ENCODE measurements at regions not wholly inside any gene's neighbourhood (a gene's known extent, or its start where the extent isn't known, plus 50 kb on each side); places are given as distances from the start of the nearest gene placed in this dataset.

DNA sequence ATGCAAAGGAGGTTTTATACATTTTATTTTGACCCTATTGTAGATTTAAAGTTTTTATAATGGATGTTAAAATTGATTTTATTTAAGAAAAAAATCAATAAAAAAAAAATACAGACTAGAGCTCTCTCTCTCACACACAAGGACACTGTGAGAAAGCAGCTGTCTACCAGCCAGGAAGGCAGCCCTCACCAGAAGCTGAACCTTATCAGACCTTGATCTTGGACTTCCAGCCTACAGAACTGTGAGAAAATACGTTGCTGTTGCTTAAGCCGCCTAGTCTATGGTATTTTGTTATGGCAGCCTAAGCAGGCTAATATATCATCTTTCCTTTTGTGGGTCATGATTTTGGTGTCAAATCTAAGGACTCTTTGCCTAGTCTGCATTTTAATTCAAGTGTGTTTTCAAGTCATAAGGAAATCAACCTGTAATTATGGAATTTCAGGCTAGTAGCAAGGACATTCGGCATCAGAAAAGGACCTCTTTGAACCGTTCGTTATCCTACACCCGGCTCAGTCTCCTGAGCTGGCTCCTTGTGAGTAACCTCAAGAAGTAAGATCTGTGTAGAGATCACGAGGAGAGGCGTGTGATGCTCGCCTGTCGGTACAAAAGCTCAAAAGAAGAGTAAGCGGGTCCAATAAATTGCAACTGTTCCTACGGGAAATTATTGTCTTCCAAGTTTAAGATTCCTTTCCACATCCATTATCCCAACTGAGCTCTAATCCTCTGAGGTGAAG lies 98.2 kb downstream of the PDCL3 start:
- DNase-seq (ENCODE audit: low spot score) = no peak

DNA sequence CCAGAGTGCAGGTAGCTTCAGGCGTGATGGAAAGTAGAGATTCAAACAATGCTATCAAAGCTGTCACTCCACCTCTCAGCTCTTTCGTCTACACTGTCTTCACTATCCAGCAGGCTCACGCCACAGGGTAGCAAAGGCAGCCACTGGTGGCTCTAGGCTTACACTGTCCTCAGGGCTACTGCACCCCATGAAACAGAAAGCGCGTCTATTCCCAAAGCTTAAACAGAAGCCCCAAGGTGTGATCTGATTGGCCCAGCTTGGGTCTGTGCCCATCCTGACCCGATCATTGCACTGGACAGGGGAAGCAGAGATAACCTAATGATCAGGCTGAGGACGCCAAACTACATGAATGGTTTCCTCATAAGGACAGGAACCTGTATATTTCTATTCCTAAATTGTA lies 100.1 kb downstream of the PDCL3 start:
- no peak for DNase-seq (ENCODE audit: low spot score)

DNA sequence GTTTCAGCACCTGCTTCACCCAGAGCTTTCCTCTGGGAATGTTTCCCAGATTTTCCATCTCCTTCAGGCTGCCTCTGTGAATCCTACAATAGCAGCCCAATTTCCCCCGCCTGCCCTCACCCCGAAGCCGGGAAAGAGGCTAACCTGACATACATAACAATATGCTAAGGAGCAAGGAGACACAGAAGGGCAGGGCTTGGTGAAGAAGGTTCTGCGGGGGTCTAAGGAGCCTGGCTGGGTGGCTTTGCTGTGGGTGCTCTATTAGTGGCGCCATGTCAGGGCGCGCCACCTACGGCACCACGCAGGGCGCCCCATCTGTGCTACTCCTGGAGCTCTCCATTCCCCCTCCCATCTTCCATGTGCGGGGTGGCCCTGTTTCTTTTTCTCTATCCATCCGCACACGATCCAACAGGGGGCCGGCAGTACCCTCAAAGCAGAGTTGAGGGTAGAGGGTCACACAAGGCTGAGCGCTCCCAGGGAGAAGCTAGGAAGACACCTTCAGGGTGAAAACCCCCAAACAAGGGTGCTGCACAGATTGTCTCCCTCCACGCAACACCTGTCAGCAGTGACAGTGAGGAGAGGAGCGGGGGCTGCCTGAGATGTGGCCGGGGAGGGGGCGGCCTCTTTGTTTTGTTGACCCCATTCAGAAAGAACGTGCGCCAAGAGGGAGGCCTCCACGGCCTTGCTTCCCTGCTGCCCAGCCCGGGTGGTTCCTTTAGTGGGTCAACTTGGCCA lies 101.4 kb downstream of the PDCL3 start:
- DNase-seq (ENCODE audit: low spot score) = no peak

DNA sequence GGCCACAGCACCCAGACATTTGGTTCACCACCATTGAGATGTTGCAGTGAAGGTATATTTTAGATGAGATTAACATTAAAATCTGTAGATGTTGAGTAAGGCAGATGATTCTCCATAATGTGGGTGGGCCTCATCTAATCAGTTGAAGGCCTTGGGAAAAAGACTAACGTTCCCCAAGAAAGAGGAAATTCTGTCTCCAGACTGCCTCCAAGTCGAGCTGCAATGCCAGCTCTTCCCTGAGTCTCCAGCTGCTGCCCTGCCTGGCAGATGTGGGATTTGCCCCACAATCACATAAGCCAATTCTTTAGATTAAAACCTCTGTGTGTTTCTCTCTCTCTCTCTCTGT lies 101.9 kb downstream of the PDCL3 start:
- DNase-seq (ENCODE audit: low spot score) = no peak

DNA sequence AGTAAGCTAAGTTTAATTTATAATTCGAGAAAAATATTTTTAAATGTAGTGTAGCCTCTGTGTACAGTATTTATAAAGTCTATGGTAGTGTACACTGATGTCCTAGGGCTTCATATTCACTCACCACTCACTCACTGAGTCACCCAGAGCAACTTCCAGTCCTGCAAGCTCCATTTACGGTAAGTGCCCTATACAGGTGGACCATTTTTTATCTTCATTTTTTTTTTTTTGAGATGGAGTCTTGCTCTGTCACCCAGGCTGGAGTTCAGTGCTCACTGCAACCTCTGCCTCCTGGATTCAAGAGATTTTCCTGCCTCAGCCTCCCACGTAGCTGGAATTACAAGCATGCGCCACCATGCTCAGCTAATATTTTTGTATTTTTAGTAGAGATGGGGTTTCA lies 104.2 kb downstream of the PDCL3 start:
- DNase-seq (ENCODE audit: low spot score) = no peak

DNA sequence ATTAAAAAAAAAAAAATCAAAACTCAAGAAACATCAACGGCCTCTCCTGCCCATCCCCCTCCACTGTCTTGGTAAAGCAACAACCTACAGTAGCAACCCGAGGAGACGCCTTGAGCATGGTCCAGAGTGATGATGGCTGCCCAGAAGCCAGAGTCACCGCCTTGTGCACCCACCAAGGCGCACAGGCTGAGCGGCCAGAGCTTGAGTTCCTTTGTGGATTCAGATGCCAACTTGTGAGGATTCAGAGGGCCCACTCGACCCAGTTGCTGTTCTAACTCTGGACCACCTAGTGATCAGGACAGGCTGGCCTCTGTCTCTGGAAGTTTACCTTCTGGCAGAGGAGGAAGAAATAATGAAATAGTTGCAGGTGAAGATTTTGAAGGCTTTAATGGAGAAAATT lies 105.0 kb downstream of the PDCL3 start:
- no peak for DNase-seq (ENCODE audit: low spot score)

DNA sequence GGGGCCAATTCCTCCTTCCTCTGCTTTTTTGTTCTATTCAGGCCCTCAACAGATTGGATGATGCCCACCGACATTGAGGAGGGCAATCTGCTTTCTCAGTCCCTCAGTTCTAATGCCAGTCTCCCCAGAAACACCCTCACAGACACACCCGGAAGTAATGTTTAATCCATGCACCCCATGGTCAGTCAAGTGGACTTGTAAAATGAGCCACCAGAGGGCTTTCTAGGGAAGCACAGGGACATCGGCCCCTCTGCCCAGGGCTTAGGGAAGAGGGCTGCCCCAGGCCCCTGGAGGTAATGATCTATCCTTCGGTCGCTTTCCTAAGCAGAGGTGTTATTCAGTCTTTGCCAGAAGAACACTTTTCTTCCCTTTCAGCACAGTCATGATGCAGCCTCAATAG lies 107.4 kb downstream of the PDCL3 start:
- DNase-seq (ENCODE audit: low spot score) = no peak

DNA sequence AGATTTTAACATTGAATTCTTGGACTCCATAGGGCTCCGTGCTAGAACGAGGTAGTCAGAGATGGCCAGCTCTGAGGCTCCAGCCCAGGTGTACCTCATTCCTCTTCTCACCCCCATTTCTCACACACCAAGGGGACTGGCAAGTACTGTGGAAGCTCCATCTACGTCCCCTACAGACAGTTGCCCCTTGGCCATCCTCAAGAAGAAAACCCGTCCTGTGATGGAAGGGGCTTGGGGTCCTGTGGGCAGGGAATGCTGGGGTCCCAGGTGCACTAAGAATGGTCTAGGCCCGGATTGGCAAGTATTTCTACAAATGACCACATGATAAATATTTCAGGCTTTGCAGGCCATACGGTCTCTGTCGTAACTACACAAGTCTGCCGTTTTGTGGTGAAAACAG lies 110.3 kb downstream of the PDCL3 start:
- DNase-seq (ENCODE audit: low spot score) = no peak

DNA sequence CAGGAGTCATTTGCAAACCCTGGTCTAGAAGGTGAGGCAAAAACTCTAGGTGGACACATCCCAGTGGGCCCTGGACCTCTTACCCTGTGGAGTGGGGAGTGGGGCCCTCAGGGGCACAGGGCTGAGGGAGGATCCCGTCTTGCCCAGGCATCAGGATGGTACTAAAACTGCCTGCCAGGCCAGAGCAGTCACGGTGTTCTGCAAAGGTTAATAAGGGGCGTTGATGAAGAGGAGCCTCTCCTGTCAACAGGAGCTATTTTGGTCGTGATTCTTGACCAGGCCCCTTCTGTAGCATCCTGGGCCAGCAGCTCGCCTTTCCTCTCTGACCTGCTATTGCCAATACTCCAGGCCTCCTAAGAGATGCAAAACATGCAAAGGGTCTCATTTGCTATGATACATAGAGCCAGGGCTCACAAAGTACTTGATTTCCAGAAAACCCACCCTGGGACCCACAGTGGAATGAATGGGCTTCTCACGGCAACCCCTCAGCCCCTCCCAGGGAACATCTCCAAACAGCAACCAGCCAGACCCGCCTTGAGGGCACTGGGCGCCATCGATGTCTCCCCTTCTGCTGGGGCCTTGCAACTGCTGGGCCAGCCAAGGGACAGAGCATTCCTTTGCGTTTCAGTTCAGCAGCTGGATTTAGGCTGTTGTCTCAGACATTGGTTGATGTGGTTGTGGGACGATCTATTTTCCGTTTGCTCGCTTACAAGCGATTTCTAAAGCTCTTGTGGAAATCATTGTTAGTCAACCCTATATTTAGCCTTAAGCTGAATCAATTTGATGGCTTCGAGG lies 111.1 kb downstream of the PDCL3 start:
- no peak for DNase-seq (ENCODE audit: low spot score)

DNA sequence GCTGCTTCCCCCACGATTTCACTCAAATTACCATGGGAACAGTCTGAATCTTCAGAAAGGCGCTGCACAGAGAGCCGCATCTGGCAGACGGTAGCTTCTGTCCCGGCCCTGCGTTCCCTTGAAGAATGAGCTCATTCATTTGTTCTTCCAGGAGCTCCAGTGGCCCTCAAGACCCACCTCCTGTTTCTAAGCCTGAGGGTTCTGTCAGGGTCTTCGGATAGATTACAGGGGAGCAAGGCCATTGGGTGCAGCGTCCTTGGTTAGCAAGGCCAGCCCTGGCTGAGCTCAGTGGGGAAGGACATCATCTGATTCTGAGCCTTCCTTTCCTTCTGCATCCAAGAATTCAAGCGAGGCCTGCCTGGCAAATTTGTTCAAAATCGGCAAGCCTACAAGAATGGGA lies 111.9 kb downstream of the PDCL3 start:
- no peak for DNase-seq (ENCODE audit: low spot score)

DNA sequence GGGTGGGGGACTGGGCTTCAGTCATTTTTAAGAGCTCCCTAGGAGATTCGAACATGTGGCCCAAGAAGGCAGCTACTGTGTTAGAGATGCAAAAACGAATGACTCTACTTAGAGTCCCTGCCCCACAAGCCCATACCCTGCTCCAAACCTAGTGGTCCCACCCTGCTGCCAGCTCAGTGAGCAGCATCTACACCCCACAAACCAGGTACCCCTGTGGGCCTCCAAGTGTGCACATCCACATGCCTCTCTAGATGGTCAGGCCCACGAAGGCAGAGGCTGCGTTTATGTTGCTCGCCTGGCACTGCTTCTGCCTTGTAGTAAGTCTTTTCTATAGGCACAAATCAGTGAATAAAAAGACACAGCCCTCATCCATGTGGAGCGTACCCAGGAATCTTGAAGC lies 112.6 kb downstream of the PDCL3 start:
- DNase-seq (ENCODE audit: low spot score) = no peak

DNA sequence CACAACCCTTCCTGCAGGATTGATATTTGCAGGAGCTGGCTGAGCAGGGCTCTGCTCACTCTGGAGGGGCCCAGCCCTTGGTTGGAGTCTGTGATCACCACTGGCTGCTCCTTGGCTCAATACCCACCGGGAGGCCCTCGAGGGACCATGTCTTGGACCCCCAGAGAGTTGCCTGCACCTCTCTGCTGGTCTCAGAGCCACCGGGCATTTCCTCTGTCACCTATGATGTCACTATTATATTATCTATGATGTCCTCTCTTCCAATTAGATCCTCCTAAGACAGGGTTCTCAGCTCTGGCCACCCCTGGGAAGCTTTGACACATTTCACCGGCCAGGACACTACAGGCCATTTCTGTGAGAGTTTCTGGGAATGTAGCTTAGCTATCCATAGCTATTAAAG lies 113.1 kb downstream of the PDCL3 start:
- DNase-seq (ENCODE audit: low spot score) = no peak

DNA sequence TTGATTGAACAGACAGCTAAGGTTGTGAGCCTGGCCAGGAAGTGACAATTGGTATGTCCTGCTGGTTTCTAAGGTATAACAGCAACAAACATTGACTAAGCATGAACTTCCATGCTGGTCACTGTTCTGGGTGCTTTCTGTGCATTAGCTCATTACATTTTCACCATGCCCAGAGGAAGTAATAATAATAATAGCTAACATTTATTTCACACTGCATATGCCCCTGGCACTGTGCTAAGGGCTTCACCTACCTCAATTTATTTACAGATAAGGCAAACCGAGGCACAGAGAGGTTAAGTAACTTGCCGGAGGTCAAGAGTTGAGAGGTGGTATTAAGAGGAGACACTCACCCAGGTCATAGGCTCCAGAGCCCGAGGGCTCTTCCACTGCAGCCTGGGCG lies 113.6 kb downstream of the PDCL3 start:
- DNase-seq (ENCODE audit: low spot score) = no peak

DNA sequence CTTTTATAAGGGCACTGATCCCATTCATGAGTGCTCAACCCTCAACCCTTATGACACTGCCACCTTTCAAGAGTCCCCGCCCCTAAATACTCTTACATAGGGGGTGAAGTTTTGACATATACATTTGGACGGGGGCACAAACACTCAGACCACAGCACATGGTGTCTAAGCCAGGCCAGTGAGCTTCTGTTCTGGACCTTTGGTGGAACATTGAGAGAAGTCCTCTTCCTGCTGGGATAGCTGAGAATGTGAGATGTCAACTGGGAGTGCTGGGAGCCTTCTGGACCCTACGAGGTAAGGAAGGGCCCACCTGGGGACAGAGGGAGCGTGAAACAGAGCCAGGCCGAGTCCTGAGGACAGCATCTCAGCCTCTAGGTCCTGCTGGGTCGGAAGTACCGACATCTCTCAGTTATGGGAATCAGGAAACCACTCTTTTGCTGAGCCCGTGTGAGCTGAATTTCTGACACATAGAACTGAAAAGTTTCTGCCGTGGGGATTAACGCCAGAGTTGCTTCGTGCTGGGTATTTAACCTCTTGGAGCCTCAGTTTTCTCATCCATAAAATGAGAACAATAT lies 114.9 kb downstream of the PDCL3 start:
- no peak for DNase-seq (ENCODE audit: low spot score)

DNA sequence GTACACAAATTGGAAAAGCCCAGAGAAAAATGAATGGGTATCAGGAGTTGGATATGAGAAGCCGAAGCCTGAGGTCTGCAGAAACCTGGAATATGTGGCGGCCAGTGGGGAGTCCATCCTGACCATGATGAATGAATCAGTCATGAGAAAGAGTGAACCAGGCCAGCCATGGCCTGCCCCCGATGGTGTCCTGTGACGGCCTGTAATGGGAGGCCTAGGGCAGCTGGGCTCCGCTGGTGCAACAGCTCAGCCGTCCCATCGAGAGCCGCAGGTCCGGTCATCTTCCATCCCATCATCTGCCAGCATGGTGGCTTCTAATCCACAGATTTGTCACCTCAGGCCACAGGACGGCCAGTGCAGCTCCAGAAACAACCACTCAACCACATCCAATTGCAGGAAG lies 116.4 kb downstream of the PDCL3 start:
- no peak for DNase-seq (ENCODE audit: low spot score)

DNA sequence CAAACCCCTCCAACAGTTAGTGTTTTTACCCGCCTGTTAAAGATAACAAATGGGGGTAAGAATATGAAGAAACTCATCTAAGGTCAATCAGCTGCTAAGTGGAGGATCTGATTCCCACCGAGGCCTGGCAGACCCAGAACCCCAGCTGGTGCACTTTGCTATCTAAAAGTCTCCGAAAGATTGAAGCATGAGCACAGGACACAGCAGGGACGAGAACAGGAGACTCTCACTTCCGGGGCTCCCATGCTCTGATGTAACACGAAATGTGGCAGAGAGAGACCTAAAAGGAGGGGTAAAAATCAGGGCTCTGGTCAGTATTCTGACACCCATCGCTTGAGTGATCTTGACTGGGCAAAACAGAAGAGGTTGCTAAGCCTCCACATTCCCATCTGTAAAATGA lies 119.7 kb downstream of the PDCL3 start:
- no peak for DNase-seq (ENCODE audit: low spot score)

DNA sequence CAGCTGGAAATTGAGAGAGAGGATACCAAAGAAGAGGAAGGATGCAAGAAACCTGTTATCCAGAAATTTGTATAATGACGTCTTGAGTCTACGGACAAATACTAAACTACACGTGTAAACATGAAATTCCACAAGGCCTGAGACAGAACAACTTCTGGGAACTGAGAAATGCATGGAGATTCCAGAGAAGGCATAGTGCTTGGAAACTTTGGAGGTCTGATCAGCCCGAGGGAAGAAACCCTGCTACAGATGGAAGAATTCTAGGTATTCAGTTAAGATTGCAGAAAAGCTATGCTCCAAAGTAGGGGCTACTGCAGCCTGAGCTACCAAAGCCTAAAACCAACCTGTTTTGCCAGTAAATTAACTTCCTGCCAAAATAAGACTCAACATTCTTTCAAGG lies 120.4 kb downstream of the PDCL3 start:
- DNase-seq (ENCODE audit: low spot score) = no peak

DNA sequence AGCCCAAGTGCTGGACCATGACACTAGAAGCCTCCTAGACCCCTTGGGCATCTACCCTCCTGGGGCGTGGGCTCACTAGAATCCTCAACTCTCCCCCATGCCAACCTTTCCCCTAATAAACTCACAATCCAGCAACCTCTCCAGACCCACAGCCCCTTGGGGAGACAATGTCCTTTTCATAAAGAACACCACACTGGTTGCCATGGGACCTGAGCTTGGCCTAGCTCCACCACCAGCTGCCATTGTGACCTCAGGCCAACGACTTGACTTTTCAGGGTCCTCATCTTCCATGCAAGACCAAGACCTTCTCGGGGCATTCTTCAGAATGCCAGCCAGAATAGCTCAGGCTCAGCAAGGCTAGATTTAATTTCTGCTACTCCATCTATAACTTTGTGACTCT lies 128.1 kb upstream of the NPAS2 start:
- DNase-seq (ENCODE audit: low spot score) = no peak

DNA sequence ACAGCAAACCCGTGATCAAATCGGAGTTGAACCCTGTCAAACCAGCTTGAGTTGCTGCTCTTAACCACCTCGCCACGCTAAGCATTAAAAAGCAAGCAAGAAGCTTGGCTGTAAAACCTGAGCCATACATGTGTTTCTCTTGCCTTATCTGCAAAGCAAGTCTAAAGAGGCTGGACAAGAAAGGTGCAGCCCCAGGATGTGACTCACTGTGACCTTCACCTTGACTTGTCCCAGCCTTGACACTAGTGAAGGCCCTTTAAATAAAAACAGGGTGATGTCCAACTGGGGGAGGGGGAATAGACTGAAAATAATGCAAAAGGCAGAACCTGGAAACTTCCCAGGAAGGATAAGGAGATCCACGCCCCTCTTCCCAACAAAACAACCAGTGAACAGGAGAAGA lies 127.6 kb upstream of the NPAS2 start:
- DNase-seq (ENCODE audit: low spot score) = no peak

DNA sequence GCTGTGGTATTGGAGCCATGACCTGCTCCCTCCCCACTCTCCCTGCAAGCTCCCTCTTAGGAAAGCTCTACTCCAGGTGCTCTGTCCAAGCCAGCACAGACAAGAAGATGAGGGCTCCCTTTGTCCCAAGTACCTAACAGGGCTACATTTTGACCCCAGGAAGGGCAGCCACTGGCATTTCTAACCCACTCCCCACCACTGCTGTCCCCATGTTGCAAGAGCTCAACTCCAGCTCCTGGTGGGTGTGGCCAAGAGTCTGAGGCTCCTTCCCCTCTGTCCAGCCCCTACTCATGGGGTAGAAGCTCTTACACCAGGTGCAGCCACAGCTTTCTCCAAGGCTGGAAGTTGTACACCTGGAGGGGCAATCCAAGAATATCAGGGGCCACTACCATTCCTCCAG lies 127.0 kb upstream of the NPAS2 start:
- DNase-seq (ENCODE audit: low spot score) = no peak

DNA sequence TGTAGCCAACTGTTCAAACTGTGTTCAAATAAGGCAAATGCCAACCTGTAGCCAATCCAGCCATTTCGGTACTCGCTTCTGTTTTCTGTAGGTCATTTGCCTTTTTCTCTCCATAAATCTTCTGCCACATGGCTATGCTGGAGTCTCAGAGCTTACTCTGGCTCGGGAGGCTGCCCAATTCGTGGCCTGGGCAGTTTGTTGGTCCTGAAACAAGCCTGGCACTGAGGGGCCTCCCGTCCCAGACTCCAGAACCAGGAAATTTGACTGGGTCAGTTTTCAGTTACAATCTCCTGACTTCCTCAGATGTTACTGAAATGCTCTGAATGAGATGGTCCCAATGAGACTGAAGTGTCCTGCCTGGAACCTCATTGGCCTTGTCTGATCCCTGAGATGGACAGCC lies 120.8 kb upstream of the NPAS2 start:
- no peak for DNase-seq (ENCODE audit: low spot score)

DNA sequence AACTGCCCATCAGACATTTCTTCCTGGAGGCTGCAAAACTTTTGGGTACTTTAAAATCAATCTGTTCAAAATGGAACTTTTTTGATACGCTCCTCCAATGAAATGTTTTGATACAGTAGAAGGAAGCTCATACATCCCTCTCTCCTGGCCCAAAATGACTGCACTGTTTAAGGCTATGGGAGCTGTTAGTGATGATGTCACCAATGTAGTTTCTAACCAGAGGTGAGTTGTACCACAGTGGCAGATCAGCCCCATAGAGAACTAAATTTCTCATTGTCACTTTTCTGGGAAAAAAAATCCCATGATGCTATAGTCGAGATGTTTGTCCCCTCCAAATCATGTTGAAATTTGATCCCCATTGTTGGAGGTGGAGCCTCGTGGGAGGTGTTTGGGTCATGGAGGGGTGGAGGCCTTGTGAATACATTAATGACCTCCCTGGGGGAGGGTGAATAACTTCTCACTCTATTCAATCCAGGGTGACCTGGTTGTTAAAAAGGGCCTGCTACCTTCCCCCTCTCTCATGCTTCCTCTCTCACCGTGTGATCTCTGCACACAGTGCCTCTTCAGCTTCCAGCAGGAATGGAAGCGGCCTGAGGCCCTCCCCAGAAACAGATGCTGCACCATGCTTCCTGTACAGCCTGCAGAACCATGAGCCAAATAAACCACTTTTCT lies 117.4 kb upstream of the NPAS2 start:
- no peak for DNase-seq (ENCODE audit: low spot score)

Measured in cerebellar cortex (tissue), 1 donor.